GM18502 (cell line): ENCODE measurements at regions not wholly inside any gene's neighbourhood (a gene's known extent, or its start where the extent isn't known, plus 50 kb on each side); places are given as distances from the start of the nearest gene placed in this dataset.
A peak's percentile ranks its signal among the peaks of the same experiment; 100 is the strongest.

Experiments
- ATAC-seq: cut with Tn5 transposase; IDR thresholded peaks from one replicate; pipeline ENCODE4 v1.9.1; 2021; ENCODE audit warnings: mild to moderate bottlenecking; ENCODE audit not compliant: unreplicated experiment, poor library complexity

- ATAC-seq: peak; percentile 54
These were observed 219.5 kb downstream of the HLX start for GRCh38 chr1:221098471-221099405.

- no peak for ATAC-seq
These were observed 220.7 kb downstream of the HLX start for GRCh38 chr1:221099747-221100595.

GRCh38 chr1:221100611-221101010, 221.4 kb downstream of the HLX start:
- ATAC-seq: no peak

- no peak for ATAC-seq
These were observed 222.8 kb downstream of the HLX start for GRCh38 chr1:221101807-221102605.

GRCh38 chr1:221104596-221104995, 225.4 kb downstream of the HLX start:
- ATAC-seq: no peak

- ATAC-seq: no peak
These were observed 226.3 kb downstream of the HLX start for GRCh38 chr1:221105578-221105977.

GRCh38 chr1:221106616-221107015, 227.4 kb downstream of the HLX start:
- ATAC-seq: no peak

- ATAC-seq: no peak
These were observed 230.7 kb downstream of the HLX start for GRCh38 chr1:221109930-221110329.

- no peak for ATAC-seq
These were observed 237.9 kb downstream of the HLX start for GRCh38 chr1:221117133-221117532.

GRCh38 chr1:221117548-221117951, 238.3 kb downstream of the HLX start:
- no peak for ATAC-seq

- no peak for ATAC-seq
These were observed 239.1 kb downstream of the HLX start for GRCh38 chr1:221118176-221118937.

GRCh38 chr1:221118938-221119320, 239.7 kb downstream of the HLX start:
- ATAC-seq: no peak

GRCh38 chr1:221122501-221122900, 243.3 kb downstream of the HLX start:
- ATAC-seq: no peak

GRCh38 chr1:221125976-221126375, 246.7 kb downstream of the HLX start:
- ATAC-seq: no peak

- no peak for ATAC-seq
These were observed 258.4 kb downstream of the HLX start for GRCh38 chr1:221137666-221138065.

- ATAC-seq: no peak
These were observed 259.3 kb downstream of the HLX start for GRCh38 chr1:221138516-221138915.

GRCh38 chr1:221139991-221140390, 260.7 kb downstream of the HLX start:
- ATAC-seq: no peak

- ATAC-seq: no peak
These were observed 261.9 kb downstream of the HLX start for GRCh38 chr1:221141096-221141495.

GRCh38 chr1:221141606-221142285, 262.5 kb downstream of the HLX start:
- ATAC-seq: no peak
